ENCODE measurements at regions not wholly inside any gene's neighbourhood (a gene's known extent, or its start where the extent isn't known, plus 50 kb on each side); places are given as distances from the start of the nearest gene placed in this dataset.

DNA sequence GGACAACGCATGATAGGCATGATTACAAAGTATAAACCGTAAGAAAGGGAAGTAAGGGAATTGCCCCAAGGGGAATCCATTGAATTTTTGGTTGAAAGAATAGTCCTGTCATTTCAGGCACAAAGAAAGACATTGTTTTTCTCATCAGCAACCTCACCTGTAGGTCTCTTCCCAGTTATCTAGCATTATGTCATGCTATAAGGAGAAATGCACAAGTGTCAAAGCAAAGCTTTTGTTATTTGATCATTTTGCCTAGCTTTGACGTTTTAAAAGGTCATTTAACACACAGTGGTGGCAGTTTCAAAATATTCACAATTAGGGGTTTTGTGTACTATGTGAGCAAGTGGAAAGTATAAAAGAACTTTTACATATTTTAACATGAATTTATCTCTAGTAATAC is 796.2 kb upstream of the MIR17HG start:
- TF ChIP-seq FOXJ3 (CRISPR knock-in tag; IDR thresholded peaks at IDR 0.05) (no peak), TARDBP (IDR thresholded peaks at IDR 0.05) (no peak), JUN (IDR thresholded peaks at IDR 0.05; ENCODE audit: borderline replicate concordance, low read depth, low read length) (no peak), JUN (CRISPR knock-in tag; IDR thresholded peaks at IDR 0.05; ENCODE audit: borderline replicate concordance) (no peak), ELF4 (CRISPR knock-in tag; IDR thresholded peaks at IDR 0.05) (no peak)
- TF ChIP-seq, protein P1, sequence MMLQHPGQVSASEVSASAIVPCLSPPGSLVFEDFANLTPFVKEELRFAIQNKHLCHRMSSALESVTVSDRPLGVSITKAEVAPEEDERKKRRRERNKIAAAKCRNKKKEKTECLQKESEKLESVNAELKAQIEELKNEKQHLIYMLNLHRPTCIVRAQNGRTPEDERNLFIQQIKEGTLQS (IDR thresholded peaks at IDR 0.05), result no peak
- TF ChIP-seq, protein P1 (CRISPR knock-in tag; conservative IDR thresholded peaks at IDR 0.05), result no peak
- TF ChIP-seq, protein P2, sequence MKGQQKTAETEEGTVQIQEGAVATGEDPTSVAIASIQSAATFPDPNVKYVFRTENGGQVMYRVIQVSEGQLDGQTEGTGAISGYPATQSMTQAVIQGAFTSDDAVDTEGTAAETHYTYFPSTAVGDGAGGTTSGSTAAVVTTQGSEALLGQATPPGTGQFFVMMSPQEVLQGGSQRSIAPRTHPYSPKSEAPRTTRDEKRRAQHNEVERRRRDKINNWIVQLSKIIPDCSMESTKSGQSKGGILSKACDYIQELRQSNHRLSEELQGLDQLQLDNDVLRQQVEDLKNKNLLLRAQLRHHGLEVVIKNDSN (CRISPR knock-in tag; IDR thresholded peaks at IDR 0.05), result no peak
- TF ChIP-seq, protein P3, sequence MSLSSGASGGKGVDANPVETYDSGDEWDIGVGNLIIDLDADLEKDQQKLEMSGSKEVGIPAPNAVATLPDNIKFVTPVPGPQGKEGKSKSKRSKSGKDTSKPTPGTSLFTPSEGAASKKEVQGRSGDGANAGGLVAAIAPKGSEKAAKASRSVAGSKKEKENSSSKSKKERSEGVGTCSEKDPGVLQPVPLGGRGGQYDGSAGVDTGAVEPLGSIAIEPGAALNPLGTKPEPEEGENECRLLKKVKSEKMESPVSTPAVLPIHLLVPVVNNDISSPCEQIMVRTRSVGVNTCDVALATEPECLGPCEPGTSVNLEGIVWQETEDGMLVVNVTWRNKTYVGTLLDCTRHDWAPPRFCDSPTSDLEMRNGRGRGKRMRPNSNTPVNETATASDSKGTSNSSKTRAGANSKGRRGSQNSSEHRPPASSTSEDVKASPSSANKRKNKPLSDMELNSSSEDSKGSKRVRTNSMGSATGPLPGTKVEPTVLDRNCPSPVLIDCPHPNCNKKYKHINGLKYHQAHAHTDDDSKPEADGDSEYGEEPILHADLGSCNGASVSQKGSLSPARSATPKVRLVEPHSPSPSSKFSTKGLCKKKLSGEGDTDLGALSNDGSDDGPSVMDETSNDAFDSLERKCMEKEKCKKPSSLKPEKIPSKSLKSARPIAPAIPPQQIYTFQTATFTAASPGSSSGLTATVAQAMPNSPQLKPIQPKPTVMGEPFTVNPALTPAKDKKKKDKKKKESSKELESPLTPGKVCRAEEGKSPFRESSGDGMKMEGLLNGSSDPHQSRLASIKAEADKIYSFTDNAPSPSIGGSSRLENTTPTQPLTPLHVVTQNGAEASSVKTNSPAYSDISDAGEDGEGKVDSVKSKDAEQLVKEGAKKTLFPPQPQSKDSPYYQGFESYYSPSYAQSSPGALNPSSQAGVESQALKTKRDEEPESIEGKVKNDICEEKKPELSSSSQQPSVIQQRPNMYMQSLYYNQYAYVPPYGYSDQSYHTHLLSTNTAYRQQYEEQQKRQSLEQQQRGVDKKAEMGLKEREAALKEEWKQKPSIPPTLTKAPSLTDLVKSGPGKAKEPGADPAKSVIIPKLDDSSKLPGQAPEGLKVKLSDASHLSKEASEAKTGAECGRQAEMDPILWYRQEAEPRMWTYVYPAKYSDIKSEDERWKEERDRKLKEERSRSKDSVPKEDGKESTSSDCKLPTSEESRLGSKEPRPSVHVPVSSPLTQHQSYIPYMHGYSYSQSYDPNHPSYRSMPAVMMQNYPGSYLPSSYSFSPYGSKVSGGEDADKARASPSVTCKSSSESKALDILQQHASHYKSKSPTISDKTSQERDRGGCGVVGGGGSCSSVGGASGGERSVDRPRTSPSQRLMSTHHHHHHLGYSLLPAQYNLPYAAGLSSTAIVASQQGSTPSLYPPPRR (CRISPR knock-in tag; IDR thresholded peaks at IDR 0.05; ENCODE audit: borderline replicate concordance), result no peak

Data from K562 (cell line).